ENCODE measurements at regions not wholly inside any gene's neighbourhood (a gene's known extent, or its start where the extent isn't known, plus 50 kb on each side); places are given as distances from the start of the nearest gene placed in this dataset.

GRCh38 chr18:43592269-43592668, 315.0 kb upstream of the SYT4 start:
- Histone ChIP-seq H3K27ac (replicated peaks) (no peak overlapping the region), H3K4me3 (replicated peaks; ENCODE audit: insufficient read depth, low read length) (no peak overlapping the region), H3K27me3 (ENCODE audit: insufficient read depth, poor library complexity, severe bottlenecking) (no peaks in the 10 kb centered on the region)
- no peak for TF ChIP-seq REST (IDR thresholded peaks at IDR 0.05; ENCODE audit: insufficient replicate concordance, low read depth)
- no peak for TF ChIP-seq POLR2AphosphoS5 (IDR thresholded peaks at IDR 0.05; ENCODE audit: low read depth)
- TF ChIP-seq CTCF (IDR thresholded peaks at IDR 0.05; ENCODE audit: insufficient read depth, low read length): no peak
- TF ChIP-seq SPI1 (IDR thresholded peaks at IDR 0.05; ENCODE audit: borderline replicate concordance, low read depth): no peak
- no peak for TF ChIP-seq GABPA (IDR thresholded peaks at IDR 0.05; ENCODE audit: low read depth)
- DNase-seq (ENCODE audit: low read depth in 1 of 2, low spot score in 1 of 2): no peak

- Histone ChIP-seq H3K27me3 (ENCODE audit: insufficient read depth, poor library complexity, severe bottlenecking) (no peaks in the 10 kb centered on the region), H3K27ac (replicated peaks) (no peak overlapping the region), H3K4me3 (replicated peaks; ENCODE audit: insufficient read depth, low read length) (no peak overlapping the region)
- TF ChIP-seq SPI1 (IDR thresholded peaks at IDR 0.05; ENCODE audit: borderline replicate concordance, low read depth): no peak
- no peak for TF ChIP-seq REST (IDR thresholded peaks at IDR 0.05; ENCODE audit: insufficient replicate concordance, low read depth)
- no peak for TF ChIP-seq POLR2AphosphoS5 (IDR thresholded peaks at IDR 0.05; ENCODE audit: low read depth)
- TF ChIP-seq GABPA (IDR thresholded peaks at IDR 0.05; ENCODE audit: low read depth): no peak
- peak; percentile 61 for TF ChIP-seq CTCF (IDR thresholded peaks at IDR 0.05; ENCODE audit: insufficient read depth, low read length)
- no peak for DNase-seq (ENCODE audit: low read depth in 1 of 2, low spot score in 1 of 2)
Measured at GRCh38 chr18:43596105-43596712, 318.9 kb upstream of the SYT4 start.

- no peaks in the 10 kb centered on the region for H3K27me3 ChIP-seq (ENCODE audit: insufficient read depth, poor library complexity, severe bottlenecking)
- H3K4me3 ChIP-seq (replicated peaks; ENCODE audit: insufficient read depth, low read length): no peak overlapping the region
- H3K27ac ChIP-seq (replicated peaks): no peak overlapping the region
- TF ChIP-seq REST (IDR thresholded peaks at IDR 0.05; ENCODE audit: insufficient replicate concordance, low read depth) (no peak), CTCF (IDR thresholded peaks at IDR 0.05; ENCODE audit: insufficient read depth, low read length) (no peak), GABPA (IDR thresholded peaks at IDR 0.05; ENCODE audit: low read depth) (no peak), POLR2AphosphoS5 (IDR thresholded peaks at IDR 0.05; ENCODE audit: low read depth) (no peak)
- no peak for DNase-seq (ENCODE audit: low read depth in 1 of 2, low spot score in 1 of 2)
Measured at GRCh38 chr18:43601432-43601831, 324.1 kb upstream of the SYT4 start.

All from HL-60 (cell line).